Activated CD8-positive, alpha-beta T cell treated with anti-CD3 and anti-CD28 coated beads, Interleukin-2, amount 10 ng/mL, durations not matched to agents 7 days and 5 days (primary cell): ENCODE measurements at regions not wholly inside any gene's neighbourhood (a gene's known extent, or its start where the extent isn't known, plus 50 kb on each side); places are given as distances from the start of the nearest gene placed in this dataset.

ENCODE experiments used
- ATAC-seq: fragments of 150-1000 bp; cut with Tn5 transposase; one replicate; pipeline ENCODE4 v1.10.0; 2021; ENCODE audit warnings: moderate library complexity
- CTCF ChIA-PET: fragments of 350-600 bp; sonication (Branson Sonifier 250); formaldehyde crosslinking; loops from one replicate; lab custom pipeline; 2021; ENCODE audit warnings: antibody characterized with exemption; lab: Charles Lee
- POLR2A ChIA-PET: fragments of 350-600 bp; sonication (Branson Sonifier 250); formaldehyde crosslinking; loops from one replicate; lab custom pipeline; 2021; ENCODE audit warnings: antibody characterized with exemption; lab: Charles Lee
- DNase-seq: peaks from one replicate; pipeline ENCODE4 v3.0.0-alpha.2; 2020
- H3K27ac Mint-ChIP-seq: one replicate; pipeline ENCODE4 v1.8.0; 2021; ENCODE audit warnings: mild to moderate bottlenecking, mixed read lengths
- H3K27me3 Mint-ChIP-seq: one replicate; pipeline ENCODE4 v1.8.0; 2021; ENCODE audit warnings: low read depth, mixed read lengths
- H3K36me3 Mint-ChIP-seq: one replicate; pipeline ENCODE4 v1.8.0; 2021; ENCODE audit warnings: low read depth, mixed read lengths
- H3K4me1 Mint-ChIP-seq: one replicate; pipeline ENCODE4 v1.8.0; 2021; ENCODE audit warnings: low read depth, mixed read lengths
- H3K4me3 Mint-ChIP-seq: one replicate; pipeline ENCODE4 v1.8.0; 2021; ENCODE audit warnings: mild to moderate bottlenecking, mixed read lengths
- H3K9me3 Mint-ChIP-seq: one replicate; pipeline ENCODE4 v1.8.0; 2022; ENCODE audit warnings: mixed read lengths; ENCODE audit not compliant: insufficient read depth

GRCh38 chr1:70842562-70842961 is 205.1 kb downstream of the PTGER3 start:
- H3K9me3 Mint-ChIP-seq, result no peaks in the 10 kb centered on the region
- no peaks in the 10 kb centered on the region for H3K27me3 Mint-ChIP-seq
- no peaks in the 10 kb centered on the region for H3K36me3 Mint-ChIP-seq
- no peaks in the 10 kb centered on the region for H3K4me1 Mint-ChIP-seq
- POLR2A ChIA-PET, result no interaction called here
- no peak overlapping the region for H3K4me3 Mint-ChIP-seq
- ATAC-seq (no peak), DNase-seq (no peak)
- no peak overlapping the region for H3K27ac Mint-ChIP-seq
- CTCF ChIA-PET, result interaction anchor here (1.2 kb wide), 1 partner anchor 12 kb away, joined by 3 read pairs; no protein-coding TSS in a partner anchor

- Mint-ChIP-seq H3K27me3 (no peaks in the 10 kb centered on the region), H3K27ac (no peak overlapping the region), H3K4me3 (no peak overlapping the region), H3K36me3 (no peaks in the 10 kb centered on the region), H3K9me3 (no peaks in the 10 kb centered on the region), H3K4me1 (no peaks in the 10 kb centered on the region)
- ATAC-seq, result no peak
- POLR2A ChIA-PET, result no interaction called here
- CTCF ChIA-PET, result no interaction called here
- DNase-seq, result no peak
Measured at GRCh38 chr1:70843452-70843851, 204.2 kb downstream of the PTGER3 start.

- Mint-ChIP-seq H3K27ac (no peak overlapping the region), H3K4me3 (no peak overlapping the region), H3K4me1 (no peaks in the 10 kb centered on the region), H3K9me3 (peaks cover 3% of the 10 kb centered on the region), H3K27me3 (no peaks in the 10 kb centered on the region), H3K36me3 (no peaks in the 10 kb centered on the region)
- ATAC-seq (no peak), DNase-seq (no peak)
- POLR2A ChIA-PET, result no interaction called here
- CTCF ChIA-PET, result no interaction called here
Measured at GRCh38 chr1:70847013-70847412, 200.6 kb downstream of the PTGER3 start.

- peaks cover 8% of the 10 kb centered on the region for H3K9me3 Mint-ChIP-seq
- H3K4me3 Mint-ChIP-seq, result no peak overlapping the region
- H3K36me3 Mint-ChIP-seq, result no peaks in the 10 kb centered on the region
- DNase-seq (no peak), ATAC-seq (no peak)
- no peak overlapping the region for H3K27ac Mint-ChIP-seq
- no peaks in the 10 kb centered on the region for H3K4me1 Mint-ChIP-seq
- ChIA-PET POLR2A (no interaction called here), CTCF (no interaction called here)
- no peaks in the 10 kb centered on the region for H3K27me3 Mint-ChIP-seq
Measured at GRCh38 chr1:70855203-70855602, 192.4 kb downstream of the PTGER3 start.

- Mint-ChIP-seq H3K36me3 (no peaks in the 10 kb centered on the region), H3K9me3 (peaks cover 8% of the 10 kb centered on the region), H3K27me3 (no peaks in the 10 kb centered on the region), H3K4me3 (no peak overlapping the region), H3K4me1 (no peaks in the 10 kb centered on the region), H3K27ac (no peak overlapping the region)
- POLR2A ChIA-PET, result no interaction called here
- ATAC-seq, result no peak
- no peak for DNase-seq
- CTCF ChIA-PET, result no interaction called here
Measured at GRCh38 chr1:70856201-70856600, 191.4 kb downstream of the PTGER3 start.

GRCh38 chr1:70863239-70863638 is 184.4 kb downstream of the PTGER3 start:
- Mint-ChIP-seq H3K27me3 (no peaks in the 10 kb centered on the region), H3K4me3 (no peak overlapping the region), H3K36me3 (no peaks in the 10 kb centered on the region), H3K27ac (no peak overlapping the region), H3K4me1 (peaks cover 28% of the 10 kb centered on the region), H3K9me3 (no peaks in the 10 kb centered on the region)
- ChIA-PET CTCF (no interaction called here), POLR2A (no interaction called here)
- no peak for DNase-seq
- no peak for ATAC-seq

GRCh38 chr1:70864302-70864701 is 183.3 kb downstream of the PTGER3 start:
- CTCF ChIA-PET, result no interaction called here
- POLR2A ChIA-PET, result no interaction called here

GRCh38 chr1:70866542-70867264 is 180.9 kb downstream of the PTGER3 start:
- H3K4me1 Mint-ChIP-seq, result peaks cover 34% of the 10 kb centered on the region

More at GRCh38 chr1:70864302-70864701, 183.3 kb downstream of the PTGER3 start:
- Mint-ChIP-seq H3K9me3 (peaks cover 4% of the 10 kb centered on the region), H3K4me1 (peaks cover 34% of the 10 kb centered on the region), H3K27me3 (no peaks in the 10 kb centered on the region), H3K27ac (no peak overlapping the region), H3K36me3 (no peaks in the 10 kb centered on the region), H3K4me3 (no peak overlapping the region)
- ATAC-seq (no peak), DNase-seq (no peak)

GRCh38 chr1:70871790-70872189 is 175.8 kb downstream of the PTGER3 start:
- ATAC-seq (no peak), DNase-seq (no peak)
- ChIA-PET CTCF (no interaction called here), POLR2A (no interaction called here)
- Mint-ChIP-seq H3K27me3 (no peaks in the 10 kb centered on the region), H3K4me1 (peaks cover 16% of the 10 kb centered on the region), H3K4me3 (no peak overlapping the region), H3K36me3 (no peaks in the 10 kb centered on the region), H3K27ac (no peak overlapping the region), H3K9me3 (peaks cover 4% of the 10 kb centered on the region)

More at GRCh38 chr1:70866542-70867264, 180.9 kb downstream of the PTGER3 start:
- Mint-ChIP-seq H3K27ac (no peak overlapping the region), H3K27me3 (no peaks in the 10 kb centered on the region), H3K9me3 (peaks cover 4% of the 10 kb centered on the region), H3K36me3 (no peaks in the 10 kb centered on the region), H3K4me3 (no peak overlapping the region)
- ChIA-PET CTCF (interaction anchor here (1.2 kb wide), 1 partner anchor 29 kb away, joined by 3 read pairs; no protein-coding TSS in a partner anchor), POLR2A (no interaction called here)
- ATAC-seq, result peak; percentile 84
- peak; percentile 37 for DNase-seq

- no peak for ATAC-seq
- Mint-ChIP-seq H3K4me1 (peaks cover 3% of the 10 kb centered on the region), H3K27me3 (peaks cover 3% of the 10 kb centered on the region), H3K36me3 (no peaks in the 10 kb centered on the region), H3K4me3 (no peak overlapping the region), H3K27ac (no peak overlapping the region), H3K9me3 (no peaks in the 10 kb centered on the region)
- ChIA-PET POLR2A (no interaction called here), CTCF (interaction anchor here (1.8 kb wide), 1 partner anchor 21 kb away, joined by 3 read pairs; no protein-coding TSS in a partner anchor)
- no peak for DNase-seq
Measured at GRCh38 chr1:70874063-70874462, 173.6 kb downstream of the PTGER3 start.

- no peak overlapping the region for H3K27ac Mint-ChIP-seq
- H3K9me3 Mint-ChIP-seq, result no peaks in the 10 kb centered on the region
- H3K36me3 Mint-ChIP-seq, result no peaks in the 10 kb centered on the region
- DNase-seq, result no peak
- ATAC-seq, result no peak
- H3K27me3 Mint-ChIP-seq, result peaks cover 3% of the 10 kb centered on the region
- peaks cover 3% of the 10 kb centered on the region for H3K4me1 Mint-ChIP-seq
- ChIA-PET POLR2A (no interaction called here), CTCF (no interaction called here)
- no peak overlapping the region for H3K4me3 Mint-ChIP-seq
Measured at GRCh38 chr1:70874818-70875217, 172.8 kb downstream of the PTGER3 start.

- Mint-ChIP-seq H3K27me3 (peaks cover 3% of the 10 kb centered on the region), H3K4me1 (peaks cover 3% of the 10 kb centered on the region), H3K9me3 (no peaks in the 10 kb centered on the region), H3K27ac (no peak overlapping the region), H3K36me3 (no peaks in the 10 kb centered on the region), H3K4me3 (no peak overlapping the region)
- DNase-seq (no peak), ATAC-seq (no peak)
- ChIA-PET POLR2A (no interaction called here), CTCF (no interaction called here)
Measured at GRCh38 chr1:70877343-70877742, 170.3 kb downstream of the PTGER3 start.
